Lung (tissue), 11 donors: ENCODE measurements at regions not wholly inside any gene's neighbourhood (a gene's known extent, or its start where the extent isn't known, plus 50 kb on each side); places are given as distances from the start of the nearest gene placed in this dataset.
A peak's percentile ranks its signal among the peaks of the same experiment; 100 is the strongest.

ENCODE experiments used
- ATAC-seq: fragments of 200-7000 bp; cut with Tn5 transposase; one replicate; pipeline ENCODE4 v1.9.1; 2020; ENCODE audit warnings: moderate number of reproducible peaks; ENCODE audit not compliant: insufficient read depth, low FRiP score
- DNase-seq, 3 donors: peaks; one replicate each; pipeline ENCODE4 v3.0.0-alpha.2; 2013 to 2017
- H3K27ac ChIP-seq, 2 donors: one replicate each; pipeline ENCODE4 v1.5.1; 2013; ENCODE audit warnings: mild to moderate bottlenecking in 2 of 2, moderate library complexity in 2 of 2, control low read depth in 1 of 2, inconsistent platforms in 1 of 2, low read depth in 1 of 2, low read length in 1 of 2
- H3K27me3 ChIP-seq, 3 donors: one replicate each; pipeline ENCODE4 v1.5.1; 2013; ENCODE audit warnings: low read length in 2 of 3; ENCODE audit not compliant: control insufficient read depth in 3 of 3, insufficient read depth in 3 of 3
- H3K36me3 ChIP-seq, 4 donors: one replicate each; pipeline ENCODE4 v1.5.1; 2013; ENCODE audit warnings: low read length in 4 of 4, mild to moderate bottlenecking in 1 of 4, moderate library complexity in 1 of 4; ENCODE audit not compliant: control insufficient read depth in 4 of 4, insufficient read depth in 4 of 4
- H3K4me1 ChIP-seq, 5 donors: one replicate each; pipeline ENCODE4 v1.5.1; 2013; ENCODE audit warnings: low read length in 5 of 5, mild to moderate bottlenecking in 2 of 5, moderate library complexity in 1 of 5; ENCODE audit not compliant: control insufficient read depth in 5 of 5, insufficient read depth in 5 of 5
- H3K4me3 ChIP-seq: one replicate; pipeline ENCODE4 v1.5.1; 2013; ENCODE audit warnings: mild to moderate bottlenecking, control low read depth, moderate library complexity
- H3K9ac ChIP-seq, 2 donors: one replicate each; pipeline ENCODE4 v1.5.1; 2013; ENCODE audit warnings: low read length in 2 of 2, control low read depth in 1 of 2; ENCODE audit not compliant: insufficient read depth in 1 of 2
- H3K9me3 ChIP-seq, 4 donors: one replicate each; pipeline ENCODE4 v1.5.1; 2013; ENCODE audit warnings: low read length in 3 of 4, mild to moderate bottlenecking in 1 of 4, moderate library complexity in 1 of 4; ENCODE audit not compliant: control insufficient read depth in 4 of 4, insufficient read depth in 3 of 4
- WGBS, 2 donors: extraction: QIAGEN DNeasy Blood & Tissue Kit; methylation state at CpG; one replicate each; pipeline ENCODE4 v1.1.7; 2013; 5-methylcytosine and 5-hydroxymethylcytosine counted together
- TF ChIP-seq, protein P1 (sequence below): IDR thresholded peaks from 2 replicates; pipeline ENCODE4 v1.5.1; 2012; ENCODE audit warnings: mild to moderate bottlenecking; ENCODE audit errors: control extremely low read depth, extremely low read depth
- donor health status: control.
- donor health status: control.
- donor health status: Bipolar disorder and iron deficiency.
- donor health status: healthy.
- donor health status: DM: yes; HTN: yes; CAD: no.

DNA sequence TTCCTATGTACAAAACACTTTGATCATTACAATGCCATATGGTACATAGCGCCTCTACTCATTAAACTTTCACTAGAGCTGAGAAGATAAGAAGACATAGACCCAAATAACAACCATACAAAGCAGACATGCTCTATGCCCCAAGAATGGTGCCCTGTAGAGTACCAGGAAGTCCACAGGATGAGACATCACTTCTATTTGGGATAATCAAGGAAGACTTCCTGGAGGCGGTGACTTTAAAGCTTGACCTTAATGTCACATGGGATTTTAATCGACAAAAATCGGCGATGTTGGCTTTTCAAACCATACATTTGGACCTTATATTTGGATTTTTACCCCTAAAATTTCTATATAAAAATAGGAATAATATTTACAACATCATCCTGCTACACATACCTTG, 224.3 kb upstream of the MAP3K1 start:
- TF ChIP-seq, protein P1, sequence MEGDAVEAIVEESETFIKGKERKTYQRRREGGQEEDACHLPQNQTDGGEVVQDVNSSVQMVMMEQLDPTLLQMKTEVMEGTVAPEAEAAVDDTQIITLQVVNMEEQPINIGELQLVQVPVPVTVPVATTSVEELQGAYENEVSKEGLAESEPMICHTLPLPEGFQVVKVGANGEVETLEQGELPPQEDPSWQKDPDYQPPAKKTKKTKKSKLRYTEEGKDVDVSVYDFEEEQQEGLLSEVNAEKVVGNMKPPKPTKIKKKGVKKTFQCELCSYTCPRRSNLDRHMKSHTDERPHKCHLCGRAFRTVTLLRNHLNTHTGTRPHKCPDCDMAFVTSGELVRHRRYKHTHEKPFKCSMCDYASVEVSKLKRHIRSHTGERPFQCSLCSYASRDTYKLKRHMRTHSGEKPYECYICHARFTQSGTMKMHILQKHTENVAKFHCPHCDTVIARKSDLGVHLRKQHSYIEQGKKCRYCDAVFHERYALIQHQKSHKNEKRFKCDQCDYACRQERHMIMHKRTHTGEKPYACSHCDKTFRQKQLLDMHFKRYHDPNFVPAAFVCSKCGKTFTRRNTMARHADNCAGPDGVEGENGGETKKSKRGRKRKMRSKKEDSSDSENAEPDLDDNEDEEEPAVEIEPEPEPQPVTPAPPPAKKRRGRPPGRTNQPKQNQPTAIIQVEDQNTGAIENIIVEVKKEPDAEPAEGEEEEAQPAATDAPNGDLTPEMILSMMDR: no peak
- no peak overlapping the region for H3K27ac ChIP-seq
- 97 to 99% methylated on average over 5 of the region's 5 CpGs for WGBS, 2 donors
- H3K4me1 ChIP-seq: peaks cover 0 to 17% (median 11%) of the 10 kb centered on the region in 5 donors
- ATAC-seq (no peak), DNase-seq (no peak)
- no peaks in the 10 kb centered on the region for H3K9me3 ChIP-seq
- no peaks in the 10 kb centered on the region for H3K27me3 ChIP-seq
- no peak overlapping the region for H3K9ac ChIP-seq
- H3K36me3 ChIP-seq: no peaks in the 10 kb centered on the region
- no peak overlapping the region for H3K4me3 ChIP-seq

DNA sequence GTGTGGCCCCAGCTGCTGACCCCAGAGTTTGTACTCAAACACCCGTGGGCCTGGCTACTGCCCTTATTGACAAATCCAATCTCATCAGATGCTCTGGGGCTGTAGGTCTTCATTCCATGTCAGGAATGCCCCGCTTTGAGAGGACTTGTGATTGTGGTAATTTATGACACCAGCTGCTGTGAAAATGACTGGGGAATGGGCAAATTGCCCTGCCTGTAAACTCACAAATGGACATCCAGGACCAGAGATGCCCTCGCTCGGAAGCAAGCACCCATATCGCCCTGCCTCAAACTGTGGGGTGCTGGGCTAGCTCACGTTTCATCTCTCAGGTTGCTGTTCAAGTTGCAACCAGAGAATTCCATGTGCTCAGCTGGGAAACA, 225.9 kb upstream of the MAP3K1 start:
- no peak for ATAC-seq

GRCh38 chr5:56588636-56589480, 226.5 kb upstream of the MAP3K1 start:
- no peak overlapping the region for H3K9ac ChIP-seq
- DNase-seq (peak in 2 of 3 donors; percentile 59 to 60), ATAC-seq (peak; percentile 58)
- whole genome bisulfite sequencing, 2 donors: 43 to 55% methylated on average over 16 of the region's 16 CpGs
- no peak overlapping the region for H3K27ac ChIP-seq
- no peaks in the 10 kb centered on the region for H3K27me3 ChIP-seq
- H3K36me3 ChIP-seq: no peaks in the 10 kb centered on the region
- H3K4me3 ChIP-seq: no peak overlapping the region
- no peaks in the 10 kb centered on the region for H3K9me3 ChIP-seq
- H3K4me1 ChIP-seq: peaks cover 0 to 28% (median 15%) of the 10 kb centered on the region in 5 donors
- TF ChIP-seq, protein P1: no peak

More for the DNA sequence above, 225.9 kb upstream of the MAP3K1 start:
- Histone ChIP-seq H3K9me3 (no peaks in the 10 kb centered on the region), H3K9ac (no peak overlapping the region), H3K27me3 (no peaks in the 10 kb centered on the region), H3K4me1 (peaks cover 0 to 28% (median 15%) of the 10 kb centered on the region in 5 donors), H3K27ac (no peak overlapping the region), H3K36me3 (no peaks in the 10 kb centered on the region), H3K4me3 (no peak overlapping the region)
- WGBS, 2 donors: 83 to 92% methylated on average over 6 of the region's 6 CpGs
- peak in 1 of 3 donors; percentile 35 for DNase-seq
- TF ChIP-seq, protein P1: no peak
